ENCODE measurements at regions not wholly inside any gene's neighbourhood (a gene's known extent, or its start where the extent isn't known, plus 50 kb on each side); places are given as distances from the start of the nearest gene placed in this dataset.

- Histone ChIP-seq H3K4me2 (no peak overlapping the region), H4K20me1 (ENCODE audit: insufficient read depth, poor library complexity, severe bottlenecking) (no peaks in the 10 kb centered on the region), H3K9me2 (replicated peaks; ENCODE audit: insufficient read depth) (no peaks in the 10 kb centered on the region), H3K36me3 (replicated peaks; ENCODE audit: insufficient read depth, low read depth) (no peaks in the 10 kb centered on the region), H3K9me3 (ENCODE audit: low read depth) (no peaks in the 10 kb centered on the region), H3K27ac (no peak overlapping the region), H3K79me2 (no peaks in the 10 kb centered on the region), H3K4me3 (no peak overlapping the region), H3K27me3 (peaks cover 3% of the 10 kb centered on the region), H3K4me1 (ENCODE audit: insufficient read depth) (no peaks in the 10 kb centered on the region), H2AFZ (no peak overlapping the region)
- DNase-seq (ENCODE audit: low spot score), result no peak
- 94% methylated on average over 13 of the region's 13 CpGs for WGBS (ENCODE audit: low lambda C conversion rate, missing lambda C conversion rate)
- no peak for TF ChIP-seq EZH2 (IDR thresholded peaks at IDR 0.05; ENCODE audit: borderline replicate concordance)
- TF ChIP-seq CTCF (IDR thresholded peaks at IDR 0.05; ENCODE audit: poor library complexity), result no peak
- no peak for TF ChIP-seq EZH2phosphoT487 (IDR thresholded peaks at IDR 0.05; ENCODE audit: low read depth, severe bottlenecking, unreplicated experiment)
Observed at GRCh38 chr12:131613678-131614077, 97.2 kb upstream of the SFSWAP start.

GRCh38 chr12:131615326-131616042 lies 95.4 kb upstream of the SFSWAP start:
- Histone ChIP-seq H3K27ac (no peak overlapping the region), H3K9me3 (ENCODE audit: low read depth) (no peaks in the 10 kb centered on the region), H3K4me3 (no peak overlapping the region), H3K9me2 (replicated peaks; ENCODE audit: insufficient read depth) (no peaks in the 10 kb centered on the region), H3K27me3 (peaks cover 7% of the 10 kb centered on the region), H3K79me2 (no peaks in the 10 kb centered on the region), H3K36me3 (replicated peaks; ENCODE audit: insufficient read depth, low read depth) (no peaks in the 10 kb centered on the region), H2AFZ (no peak overlapping the region), H3K4me1 (ENCODE audit: insufficient read depth) (no peaks in the 10 kb centered on the region), H4K20me1 (ENCODE audit: insufficient read depth, poor library complexity, severe bottlenecking) (no peaks in the 10 kb centered on the region), H3K4me2 (no peak overlapping the region)
- no peak for TF ChIP-seq EZH2 (IDR thresholded peaks at IDR 0.05; ENCODE audit: borderline replicate concordance)
- no peak for TF ChIP-seq EZH2phosphoT487 (IDR thresholded peaks at IDR 0.05; ENCODE audit: low read depth, severe bottlenecking, unreplicated experiment)
- TF ChIP-seq CTCF (IDR thresholded peaks at IDR 0.05; ENCODE audit: poor library complexity), result no peak
- no peak for DNase-seq (ENCODE audit: low spot score)
- 62% methylated on average over 6 of the region's 6 CpGs for WGBS (ENCODE audit: low lambda C conversion rate, missing lambda C conversion rate)

- Histone ChIP-seq H3K4me3 (no peak overlapping the region), H3K9me2 (replicated peaks; ENCODE audit: insufficient read depth) (no peaks in the 10 kb centered on the region), H3K4me1 (ENCODE audit: insufficient read depth) (no peaks in the 10 kb centered on the region), H2AFZ (no peak overlapping the region), H3K36me3 (replicated peaks; ENCODE audit: insufficient read depth, low read depth) (no peaks in the 10 kb centered on the region), H3K27ac (no peak overlapping the region), H3K27me3 (peaks cover 7% of the 10 kb centered on the region), H4K20me1 (ENCODE audit: insufficient read depth, poor library complexity, severe bottlenecking) (no peaks in the 10 kb centered on the region), H3K4me2 (no peak overlapping the region), H3K79me2 (no peaks in the 10 kb centered on the region), H3K9me3 (ENCODE audit: low read depth) (no peaks in the 10 kb centered on the region)
- DNase-seq (ENCODE audit: low spot score), result no peak
- WGBS (ENCODE audit: low lambda C conversion rate, missing lambda C conversion rate), result 83% methylated on average over 19 of the region's 19 CpGs
- no peak for TF ChIP-seq CTCF (IDR thresholded peaks at IDR 0.05; ENCODE audit: poor library complexity)
- TF ChIP-seq EZH2phosphoT487 (IDR thresholded peaks at IDR 0.05; ENCODE audit: low read depth, severe bottlenecking, unreplicated experiment), result no peak
- no peak for TF ChIP-seq EZH2 (IDR thresholded peaks at IDR 0.05; ENCODE audit: borderline replicate concordance)
Observed at GRCh38 chr12:131616043-131616700, 94.7 kb upstream of the SFSWAP start.
